ENCODE measurements at regions not wholly inside any gene's neighbourhood (a gene's known extent, or its start where the extent isn't known, plus 50 kb on each side); places are given as distances from the start of the nearest gene placed in this dataset.

DNA sequence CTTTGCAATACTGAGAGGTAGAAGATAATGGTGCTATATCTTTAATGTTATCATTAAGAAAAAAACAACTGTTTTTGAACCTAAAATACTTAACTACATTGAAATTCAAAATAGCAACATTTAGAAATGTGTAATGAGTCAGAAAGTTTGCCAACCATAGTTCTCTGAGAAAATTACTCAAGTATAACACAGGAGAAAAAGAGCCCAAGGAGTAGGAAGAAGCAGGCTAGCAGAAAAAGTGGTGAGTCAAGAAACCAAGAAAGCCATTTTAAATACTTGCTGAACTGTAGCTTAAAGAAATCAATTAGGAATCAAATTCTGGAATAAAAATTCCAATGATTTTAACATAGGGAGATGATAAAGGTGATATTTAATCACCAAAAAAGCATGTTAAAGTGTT is 181.0 kb upstream of the RSPO3 start:
- TF ChIP-seq, protein P1, sequence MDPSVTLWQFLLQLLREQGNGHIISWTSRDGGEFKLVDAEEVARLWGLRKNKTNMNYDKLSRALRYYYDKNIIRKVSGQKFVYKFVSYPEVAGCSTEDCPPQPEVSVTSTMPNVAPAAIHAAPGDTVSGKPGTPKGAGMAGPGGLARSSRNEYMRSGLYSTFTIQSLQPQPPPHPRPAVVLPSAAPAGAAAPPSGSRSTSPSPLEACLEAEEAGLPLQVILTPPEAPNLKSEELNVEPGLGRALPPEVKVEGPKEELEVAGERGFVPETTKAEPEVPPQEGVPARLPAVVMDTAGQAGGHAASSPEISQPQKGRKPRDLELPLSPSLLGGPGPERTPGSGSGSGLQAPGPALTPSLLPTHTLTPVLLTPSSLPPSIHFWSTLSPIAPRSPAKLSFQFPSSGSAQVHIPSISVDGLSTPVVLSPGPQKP (IDR thresholded peaks at IDR 0.05; ENCODE audit: borderline replicate concordance, low read depth, low read length): no peak
- TF ChIP-seq, protein P2, sequence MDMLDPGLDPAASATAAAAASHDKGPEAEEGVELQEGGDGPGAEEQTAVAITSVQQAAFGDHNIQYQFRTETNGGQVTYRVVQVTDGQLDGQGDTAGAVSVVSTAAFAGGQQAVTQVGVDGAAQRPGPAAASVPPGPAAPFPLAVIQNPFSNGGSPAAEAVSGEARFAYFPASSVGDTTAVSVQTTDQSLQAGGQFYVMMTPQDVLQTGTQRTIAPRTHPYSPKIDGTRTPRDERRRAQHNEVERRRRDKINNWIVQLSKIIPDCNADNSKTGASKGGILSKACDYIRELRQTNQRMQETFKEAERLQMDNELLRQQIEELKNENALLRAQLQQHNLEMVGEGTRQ (IDR thresholded peaks at IDR 0.05; ENCODE audit: low read depth, low read length): no peak
- TF ChIP-seq CTCF (conservative IDR thresholded peaks at IDR 0.05; ENCODE audit: low read depth, low read length) (no peak), BHLHE40 (IDR thresholded peaks at IDR 0.05; ENCODE audit: low read depth, low read length) (no peak), FOS (IDR thresholded peaks at IDR 0.05; ENCODE audit: low read depth, low read length) (no peak), POLR2A (IDR thresholded peaks at IDR 0.05; ENCODE audit: low read depth, low read length) (no peak), MAZ (IDR thresholded peaks at IDR 0.05; ENCODE audit: borderline replicate concordance, low read depth, low read length) (no peak), SMC3 (IDR thresholded peaks at IDR 0.05; ENCODE audit: low read depth, low read length) (no peak), RFX5 (IDR thresholded peaks at IDR 0.05; ENCODE audit: low read depth, low read length) (no peak), MXI1 (IDR thresholded peaks at IDR 0.05; ENCODE audit: borderline replicate concordance, low read depth, low read length) (no peak), RCOR1 (IDR thresholded peaks at IDR 0.05; ENCODE audit: insufficient replicate concordance, low read length) (no peak), MAFK (IDR thresholded peaks at IDR 0.05; ENCODE audit: low read depth, low read length) (no peak)
